Erythroblast (primary cell): ENCODE measurements at regions not wholly inside any gene's neighbourhood (a gene's known extent, or its start where the extent isn't known, plus 50 kb on each side); places are given as distances from the start of the nearest gene placed in this dataset.

Experiments
- GATA1 ChIP-seq: IDR thresholded peaks from 2 replicates; pipeline ENCODE4 v1.6.1; 2011; ENCODE audit warnings: low read depth, mild to moderate bottlenecking, control low read depth, low read length, moderate library complexity
- POLR2A ChIP-seq: IDR thresholded peaks from 2 replicates; pipeline ENCODE4 v1.6.1; 2011; ENCODE audit warnings: mild to moderate bottlenecking, low read length

GRCh38 chr17:73882590-73882989 is 238.3 kb upstream of the SDK2 start:
- no peak for TF ChIP-seq POLR2A
- no peak for TF ChIP-seq GATA1
